ENCODE measurements at regions not wholly inside any gene's neighbourhood (a gene's known extent, or its start where the extent isn't known, plus 50 kb on each side); places are given as distances from the start of the nearest gene placed in this dataset.

GRCh38 chr10:7043055-7043653 lies 367.7 kb downstream of the SFMBT2 start:
- Histone ChIP-seq H3K9me2 (replicated peaks; ENCODE audit: insufficient read depth) (no peaks in the 10 kb centered on the region), H4K20me1 (ENCODE audit: insufficient read depth, poor library complexity, severe bottlenecking) (no peaks in the 10 kb centered on the region), H3K4me1 (ENCODE audit: insufficient read depth) (no peaks in the 10 kb centered on the region), H3K79me2 (no peaks in the 10 kb centered on the region), H3K27ac (no peak overlapping the region), H3K9me3 (ENCODE audit: low read depth) (no peaks in the 10 kb centered on the region), H3K27me3 (peaks cover 4% of the 10 kb centered on the region), H3K4me3 (no peak overlapping the region), H3K36me3 (replicated peaks; ENCODE audit: insufficient read depth, low read depth) (no peaks in the 10 kb centered on the region), H2AFZ (no peak overlapping the region), H3K4me2 (no peak overlapping the region)
- no peak for TF ChIP-seq EZH2phosphoT487 (IDR thresholded peaks at IDR 0.05; ENCODE audit: low read depth, severe bottlenecking, unreplicated experiment)
- TF ChIP-seq CTCF (IDR thresholded peaks at IDR 0.05; ENCODE audit: poor library complexity), result no peak
- no peak for TF ChIP-seq EZH2 (IDR thresholded peaks at IDR 0.05; ENCODE audit: borderline replicate concordance)
- no peak for DNase-seq (ENCODE audit: low spot score)
- 80% methylated on average over 3 of the region's 3 CpGs for WGBS (ENCODE audit: low lambda C conversion rate, missing lambda C conversion rate)

GRCh38 chr10:7042419-7043054 lies 368.3 kb downstream of the SFMBT2 start:
- 93% methylated on average over 6 of the region's 6 CpGs for WGBS (ENCODE audit: low lambda C conversion rate, missing lambda C conversion rate)
- H3K36me3 ChIP-seq (replicated peaks; ENCODE audit: insufficient read depth, low read depth), result no peaks in the 10 kb centered on the region
- no peaks in the 10 kb centered on the region for H3K4me1 ChIP-seq (ENCODE audit: insufficient read depth)
- TF ChIP-seq EZH2 (IDR thresholded peaks at IDR 0.05; ENCODE audit: borderline replicate concordance) (no peak), EZH2phosphoT487 (IDR thresholded peaks at IDR 0.05; ENCODE audit: low read depth, severe bottlenecking, unreplicated experiment) (no peak), CTCF (IDR thresholded peaks at IDR 0.05; ENCODE audit: poor library complexity) (no peak)
- H2AFZ ChIP-seq, result no peak overlapping the region
- no peaks in the 10 kb centered on the region for H3K9me2 ChIP-seq (replicated peaks; ENCODE audit: insufficient read depth)
- no peak overlapping the region for H3K27ac ChIP-seq
- H3K4me3 ChIP-seq, result no peak overlapping the region
- H3K79me2 ChIP-seq, result no peaks in the 10 kb centered on the region
- no peak overlapping the region for H3K4me2 ChIP-seq
- H4K20me1 ChIP-seq (ENCODE audit: insufficient read depth, poor library complexity, severe bottlenecking), result no peaks in the 10 kb centered on the region
- peaks cover 4% of the 10 kb centered on the region for H3K27me3 ChIP-seq
- H3K9me3 ChIP-seq (ENCODE audit: low read depth), result no peaks in the 10 kb centered on the region
- DNase-seq (ENCODE audit: low spot score), result no peak

- Histone ChIP-seq H4K20me1 (ENCODE audit: insufficient read depth, poor library complexity, severe bottlenecking) (no peaks in the 10 kb centered on the region), H3K9me3 (ENCODE audit: low read depth) (no peaks in the 10 kb centered on the region), H3K4me2 (no peak overlapping the region), H3K36me3 (replicated peaks; ENCODE audit: insufficient read depth, low read depth) (no peaks in the 10 kb centered on the region), H3K9me2 (replicated peaks; ENCODE audit: insufficient read depth) (no peaks in the 10 kb centered on the region), H2AFZ (no peak overlapping the region), H3K4me3 (no peak overlapping the region), H3K27me3 (peaks cover 4% of the 10 kb centered on the region), H3K4me1 (ENCODE audit: insufficient read depth) (no peaks in the 10 kb centered on the region), H3K79me2 (no peaks in the 10 kb centered on the region), H3K27ac (no peak overlapping the region)
- 88% methylated on average over 4 of the region's 4 CpGs for WGBS (ENCODE audit: low lambda C conversion rate, missing lambda C conversion rate)
- TF ChIP-seq CTCF (IDR thresholded peaks at IDR 0.05; ENCODE audit: poor library complexity), result no peak
- DNase-seq (ENCODE audit: low spot score), result no peak
These were observed 368.8 kb downstream of the SFMBT2 start for GRCh38 chr10:7042000-7042399.
